OCI-LY3 (cell line): ENCODE measurements at regions not wholly inside any gene's neighbourhood (a gene's known extent, or its start where the extent isn't known, plus 50 kb on each side); places are given as distances from the start of the nearest gene placed in this dataset.

ENCODE experiments used
- H2AFZ ChIP-seq: fragments of 200-600, 300-600 bp; shearing (Covaris generic); 2 replicates; pipeline ENCODE4 v1.6.0; 2014; ENCODE audit warnings: antibody characterized with exemption, low read depth, low read length
- H3K27ac ChIP-seq: fragments of 200-600, 300-600 bp; sonication (generic); 2 replicates; pipeline ENCODE4 v1.5.1; 2014; ENCODE audit warnings: mild to moderate bottlenecking, low read length, moderate library complexity, mixed read lengths
- H3K27me3 ChIP-seq: fragments of 200-600, 300-600 bp; sonication (generic); 2 replicates; pipeline ENCODE4 v1.6.1; 2014; ENCODE audit warnings: low read depth, low read length, mixed read lengths
- H3K36me3 ChIP-seq: fragments of 200-600, 300-600 bp; sonication (generic); replicated peaks from 2 replicates; pipeline ENCODE3; 2014; ENCODE audit warnings: low read depth, low read length, mixed read lengths
- H3K4me1 ChIP-seq: fragments of 300-600, 200-600 bp; sonication (generic); 2 replicates; pipeline ENCODE4 v1.6.1; 2014; ENCODE audit warnings: low read length, mixed read lengths
- H3K4me2 ChIP-seq: fragments of 200-600, 300-600 bp; sonication (generic); 2 replicates; pipeline ENCODE4 v1.6.1; 2014; ENCODE audit warnings: low read length, mixed read lengths
- H3K4me3 ChIP-seq: fragments of 300-600, 200-600 bp; sonication (generic); 2 replicates; pipeline ENCODE4 v1.5.1; 2014; ENCODE audit warnings: antibody characterized with exemption, mild to moderate bottlenecking, low read length, moderate library complexity
- H3K79me2 ChIP-seq: fragments of 300-600, 200-600 bp; shearing (Covaris generic); 2 replicates; pipeline ENCODE4 v1.6.1; 2014; ENCODE audit warnings: mild to moderate bottlenecking, low read length, mixed read lengths
- H3K9ac ChIP-seq: fragments of 300-600, 200-600 bp; shearing (Covaris generic); 2 replicates; pipeline ENCODE4 v1.6.0; 2014; ENCODE audit warnings: mild to moderate bottlenecking, low read length, moderate library complexity
- H3K9me3 ChIP-seq: fragments of 200-600, 300-600 bp; shearing (Covaris generic); 2 replicates; pipeline ENCODE4 v1.6.1; 2014; ENCODE audit warnings: low read length, mixed read lengths; ENCODE audit not compliant: insufficient read depth
- H4K20me1 ChIP-seq: fragments of 200-600, 300-600 bp; sonication (generic); 2 replicates; pipeline ENCODE4 v1.6.1; 2016; ENCODE audit warnings: low read length, mixed read lengths; ENCODE audit not compliant: insufficient read depth
- CTCF ChIP-seq: fragments of 200-600, 300-600 bp; sonication (generic); IDR thresholded peaks from 2 replicates; pipeline ENCODE4 v1.5.1; 2014; ENCODE audit warnings: antibody characterized with exemption, low read length, low read depth
- EZH2phosphoT487 ChIP-seq: fragments of 200-600 bp; shearing (Covaris generic); IDR thresholded peaks from 2 replicates; pipeline ENCODE4 v1.6.1; 2018; ENCODE audit warnings: antibody characterized with exemption, mixed run types, low read depth

GRCh38 chrY:8809076-8809475 is 528.2 kb upstream of the TSPY4 start:
- H3K36me3 ChIP-seq: no peaks in the 10 kb centered on the region
- no peak for TF ChIP-seq EZH2phosphoT487
- TF ChIP-seq CTCF: no peak
- H4K20me1 ChIP-seq: no peaks in the 10 kb centered on the region
- no peaks in the 10 kb centered on the region for H3K79me2 ChIP-seq
- H3K9me3 ChIP-seq: no peaks in the 10 kb centered on the region
- H3K4me1 ChIP-seq: peaks cover 7% of the 10 kb centered on the region
- H2AFZ ChIP-seq: no peak overlapping the region
- H3K27me3 ChIP-seq: no peaks in the 10 kb centered on the region
- no peak overlapping the region for H3K27ac ChIP-seq
- no peak overlapping the region for H3K4me3 ChIP-seq
- H3K4me2 ChIP-seq: no peak overlapping the region
- H3K9ac ChIP-seq: no peak overlapping the region

- Histone ChIP-seq H3K4me2 (no peak overlapping the region), H2AFZ (no peak overlapping the region), H3K27ac (no peak overlapping the region), H3K4me3 (no peak overlapping the region), H3K27me3 (no peaks in the 10 kb centered on the region), H3K79me2 (no peaks in the 10 kb centered on the region), H4K20me1 (no peaks in the 10 kb centered on the region), H3K4me1 (no peaks in the 10 kb centered on the region), H3K9ac (no peak overlapping the region), H3K36me3 (no peaks in the 10 kb centered on the region), H3K9me3 (no peaks in the 10 kb centered on the region)
- TF ChIP-seq EZH2phosphoT487: no peak
- TF ChIP-seq CTCF: no peak
These were observed 523.1 kb upstream of the TSPY4 start for GRCh38 chrY:8814143-8814542.

GRCh38 chrY:8815616-8816015 is 521.6 kb upstream of the TSPY4 start:
- H3K27ac ChIP-seq: no peak overlapping the region
- TF ChIP-seq EZH2phosphoT487: no peak
- no peak for TF ChIP-seq CTCF

GRCh38 chrY:8820032-8820431 is 517.2 kb upstream of the TSPY4 start:
- H3K36me3 ChIP-seq: no peaks in the 10 kb centered on the region
- H3K9ac ChIP-seq: no peak overlapping the region
- TF ChIP-seq EZH2phosphoT487 (no peak), CTCF (no peak)
- no peaks in the 10 kb centered on the region for H3K27me3 ChIP-seq
- no peak overlapping the region for H2AFZ ChIP-seq
- no peaks in the 10 kb centered on the region for H3K79me2 ChIP-seq
- H3K27ac ChIP-seq: no peak overlapping the region
- no peak overlapping the region for H3K4me3 ChIP-seq
- H3K4me2 ChIP-seq: no peak overlapping the region
- no peaks in the 10 kb centered on the region for H4K20me1 ChIP-seq
- no peaks in the 10 kb centered on the region for H3K9me3 ChIP-seq
- no peaks in the 10 kb centered on the region for H3K4me1 ChIP-seq

More at GRCh38 chrY:8815616-8816015, 521.6 kb upstream of the TSPY4 start:
- Histone ChIP-seq H3K27me3 (no peaks in the 10 kb centered on the region), H2AFZ (no peak overlapping the region), H4K20me1 (no peaks in the 10 kb centered on the region), H3K36me3 (no peaks in the 10 kb centered on the region), H3K4me2 (no peak overlapping the region), H3K4me3 (no peak overlapping the region), H3K9ac (no peak overlapping the region), H3K9me3 (no peaks in the 10 kb centered on the region), H3K4me1 (no peaks in the 10 kb centered on the region), H3K79me2 (no peaks in the 10 kb centered on the region)
